GM23248 (cell line): ENCODE measurements at regions not wholly inside any gene's neighbourhood (a gene's known extent, or its start where the extent isn't known, plus 50 kb on each side); places are given as distances from the start of the nearest gene placed in this dataset.

ENCODE experiments used
- EZH2 ChIP-seq: fragments of 200-600 bp; sonication (generic); IDR thresholded peaks from 2 replicates; pipeline ENCODE4 v1.6.1; 2018; ENCODE audit warnings: antibody characterized with exemption, mild to moderate bottlenecking; ENCODE audit not compliant: insufficient read depth, poor library complexity, severe bottlenecking
- EZH2phosphoT487 ChIP-seq: fragments of 200-600 bp; sonication (generic); IDR thresholded peaks from 2 replicates; pipeline ENCODE4 v1.6.1; 2018; ENCODE audit warnings: antibody characterized with exemption, moderate library complexity, mild to moderate bottlenecking, low read depth; ENCODE audit not compliant: insufficient read depth

DNA sequence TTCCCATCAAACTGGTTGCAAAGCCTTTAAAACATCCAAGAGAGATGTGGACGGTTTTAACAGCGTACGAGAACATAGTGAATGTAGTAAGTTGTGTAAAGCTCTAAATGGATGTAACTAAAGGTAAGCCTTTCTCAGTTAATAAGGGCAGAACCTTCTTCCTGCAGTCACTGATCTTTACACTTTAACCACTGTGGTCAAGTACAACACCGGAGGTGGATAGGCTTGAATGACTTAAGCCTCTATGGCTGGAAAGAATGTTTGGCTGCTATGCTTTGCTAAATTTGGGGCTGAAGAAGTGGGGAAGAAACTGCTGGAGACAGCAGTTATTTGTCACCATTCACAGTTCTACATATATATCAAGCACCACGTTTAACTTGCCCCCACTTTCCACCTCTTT lies 285.1 kb upstream of the FMR1 start:
- TF ChIP-seq EZH2 (no peak), EZH2phosphoT487 (no peak)
